Panc1 (cell line): ENCODE measurements at regions not wholly inside any gene's neighbourhood (a gene's known extent, or its start where the extent isn't known, plus 50 kb on each side); places are given as distances from the start of the nearest gene placed in this dataset.

Experiments
- ATAC-seq: fragments of 200-7000 bp; cut with Tn5 transposase; 2 replicates; pipeline ENCODE4 v1.9.1; 2020; ENCODE audit warnings: mild to moderate bottlenecking, moderate library complexity
- BruUV-seq: library from RNA; stranded (reverse); fragments of 400-500 nt; replicated peaks from 2 replicates; lab custom pipeline; 2021; lab: Mats Ljungman, UMichigan
- CTCF ChIA-PET: fragments of 300-600 bp; sonication (Branson Sonifier 250); formaldehyde crosslinking; loops from one replicate; lab custom pipeline; 2022; ENCODE audit warnings: antibody characterized with exemption; lab: Charles Lee
- POLR2A ChIA-PET: fragments of 300-600 bp; sonication (Branson Sonifier 250); formaldehyde crosslinking; loops from one replicate; lab custom pipeline; 2022; ENCODE audit warnings: antibody characterized with exemption; lab: Charles Lee
- DNase-seq: peaks from one replicate; pipeline ENCODE4 v3.0.0-alpha.2; 2010; ENCODE audit warnings: low read depth, low spot score
- H3K27ac ChIP-seq: 2 replicates; pipeline ENCODE4 v1.5.1; 2011; ENCODE audit warnings: mild to moderate bottlenecking, low read length, inconsistent platforms
- H3K27me3 ChIP-seq: fragments of 200-500 bp; sonication (Bioruptor generic); 2 replicates; pipeline ENCODE4 v1.6.0; 2014; ENCODE audit warnings: low read length, inconsistent platforms; ENCODE audit not compliant: control insufficient read depth, insufficient read depth
- H3K36me3 ChIP-seq: fragments of 200-500 bp; sonication (Bioruptor generic); 2 replicates; pipeline ENCODE4 v1.5.1; 2014; ENCODE audit warnings: inconsistent platforms, mild to moderate bottlenecking, low read length, moderate library complexity; ENCODE audit not compliant: control insufficient read depth, insufficient read depth
- H3K4me1 ChIP-seq: 2 replicates; pipeline ENCODE4 v1.5.1; 2011; ENCODE audit warnings: inconsistent platforms, mild to moderate bottlenecking, low read length, moderate library complexity; ENCODE audit not compliant: control insufficient read depth, insufficient read depth
- H3K4me3 ChIP-seq, 2 experiments: 2 replicates each; pipeline ENCODE4 v1.5.1; 2011 to 2012; ENCODE audit warnings: low read depth in 2 of 2, low read length in 2 of 2, mild to moderate bottlenecking in 2 of 2, inconsistent platforms in 1 of 2, moderate library complexity in 1 of 2
- H3K9me3 ChIP-seq: fragments of 200-500 bp; sonication (Bioruptor generic); 2 replicates; pipeline ENCODE4 v1.5.1; 2014; ENCODE audit warnings: low read depth, mild to moderate bottlenecking, inconsistent platforms, low read length, moderate library complexity; ENCODE audit not compliant: control insufficient read depth, insufficient read depth
- CTCF ChIP-seq: fragments of 450-650 bp; IDR thresholded peaks from 2 replicates; pipeline ENCODE4 v1.5.1; 2017; ENCODE audit warnings: mild to moderate bottlenecking
- POLR2AphosphoS5 ChIP-seq: IDR thresholded peaks from 2 replicates; pipeline ENCODE4 v1.6.1; 2012; ENCODE audit warnings: mild to moderate bottlenecking, low read depth, low read length, moderate library complexity
- REST ChIP-seq, 2 experiments: IDR thresholded peaks; 2 replicates each; pipeline ENCODE4 v1.6.1; 2011 to 2012; ENCODE audit warnings: low read depth in 2 of 2, control low read depth in 1 of 2, low read length in 1 of 2, mild to moderate bottlenecking in 1 of 2, moderate library complexity in 1 of 2; ENCODE audit not compliant: insufficient read depth in 1 of 2
- SIN3A ChIP-seq: IDR thresholded peaks from 2 replicates; pipeline ENCODE4 v1.6.1; 2012; ENCODE audit warnings: low read depth, mild to moderate bottlenecking, low read length, moderate library complexity, borderline replicate concordance; ENCODE audit not compliant: insufficient read depth
- TCF7L2 ChIP-seq: IDR thresholded peaks from 2 replicates; pipeline ENCODE4 v1.6.1; 2011; ENCODE audit warnings: mild to moderate bottlenecking, low read depth, low read length, inconsistent platforms
- in situ Hi-C: cut with HindIII; loops from 2 replicates; pipeline ENCODE4 v1.10.0; 2016; ENCODE audit warnings: low sequenced_read_pairs, low pct_unique_long_range_greater_than_20kb
- intact Hi-C: fragments of 100-400 bp; cut with micrococcal nuclease; formaldehyde crosslinking; loops from one replicate; pipeline ENCODE4 v1.10.0; 2022; ENCODE audit not compliant: unreplicated experiment

- in situ Hi-C loops: no loop called here
- no TSS peak for BruUV-seq
- POLR2A ChIA-PET: no interaction called here
- no peak overlapping the region for H3K27ac ChIP-seq
- H3K27me3 ChIP-seq: peaks cover 7% of the 10 kb centered on the region; the same call in 1 of the 2 replicates
- TF ChIP-seq CTCF (no peak), SIN3A (no peak), TCF7L2 (no peak), REST (IDR thresholded peaks at IDR 0.05; ENCODE audit: insufficient read depth in 1 of 2, low read depth in 2 of 2, low read length in 1 of 2) (no peak), POLR2AphosphoS5 (no peak)
- no peaks in the 10 kb centered on the region for H3K9me3 ChIP-seq
- no peaks in the 10 kb centered on the region for H3K4me1 ChIP-seq
- ATAC-seq: peak; percentile 63
- no peak for DNase-seq
- intact Hi-C loops: no loop called here
- H3K36me3 ChIP-seq: no peaks in the 10 kb centered on the region
- CTCF ChIA-PET: no interaction called here
- peak overlapping the region; percentile 40 to 52 for H3K4me3 ChIP-seq
Observed at GRCh38 chr13:60267498-60268202, 103.9 kb upstream of the DIAPH3 start.

- H3K4me1 ChIP-seq: no peaks in the 10 kb centered on the region
- ChIA-PET CTCF (no interaction called here), POLR2A (no interaction called here)
- no peaks in the 10 kb centered on the region for H3K36me3 ChIP-seq
- TF ChIP-seq POLR2AphosphoS5 (no peak), CTCF (no peak), SIN3A (no peak), REST (IDR thresholded peaks at IDR 0.05; ENCODE audit: insufficient read depth in 1 of 2, low read depth in 2 of 2, low read length in 1 of 2) (no peak), TCF7L2 (no peak)
- no peak for ATAC-seq
- intact Hi-C loops: no loop called here
- H3K27ac ChIP-seq: no peak overlapping the region
- in situ Hi-C loops: no loop called here
- H3K9me3 ChIP-seq: no peaks in the 10 kb centered on the region
- no peak for DNase-seq
- no TSS peak for BruUV-seq
- peak overlapping the region; percentile 40 to 52 for H3K4me3 ChIP-seq
- peaks cover 7% of the 10 kb centered on the region; the same call in 1 of the 2 replicates for H3K27me3 ChIP-seq
Observed at GRCh38 chr13:60268203-60268555, 104.5 kb upstream of the DIAPH3 start.
